ENCODE measurements at regions not wholly inside any gene's neighbourhood (a gene's known extent, or its start where the extent isn't known, plus 50 kb on each side); places are given as distances from the start of the nearest gene placed in this dataset.
"Not testable (repeated sequence)": the region's sequence is repeated elsewhere in the genome, so short reads cannot be mapped to it uniquely, and the experiment has no call there.

GRCh38 chr6:92243315-92243714 lies 1176.0 kb downstream of the EPHA7 start:
- no peak for TF ChIP-seq CTCF (IDR thresholded peaks at IDR 0.05; ENCODE audit: control insufficient read depth, extremely low read depth, insufficient read depth)
- no peak for DNase-seq (ENCODE audit: low read depth)
- H3K4me3 ChIP-seq (ENCODE audit: low read depth, low read length) = no peak overlapping the region

- H3K4me3 ChIP-seq (ENCODE audit: low read depth, low read length) = no peak overlapping the region
- no peak for DNase-seq (ENCODE audit: low read depth)
- no peak for TF ChIP-seq CTCF (IDR thresholded peaks at IDR 0.05; ENCODE audit: control insufficient read depth, extremely low read depth, insufficient read depth)
Measured at GRCh38 chr6:92231171-92231701, 1188.1 kb downstream of the EPHA7 start.

GRCh38 chr6:92219987-92220386 lies 1199.4 kb downstream of the EPHA7 start:
- not testable (repeated sequence) for H3K4me3 ChIP-seq (ENCODE audit: low read depth, low read length); DNase-seq (ENCODE audit: low read depth)

GRCh38 chr6:92216717-92217116 lies 1202.6 kb downstream of the EPHA7 start:
- TF ChIP-seq CTCF (IDR thresholded peaks at IDR 0.05; ENCODE audit: control insufficient read depth, extremely low read depth, insufficient read depth) = no peak
- H3K4me3 ChIP-seq (ENCODE audit: low read depth, low read length) = no peak overlapping the region
- no peak for DNase-seq (ENCODE audit: low read depth)

GRCh38 chr6:92201618-92202017 lies 1217.7 kb downstream of the EPHA7 start:
- H3K4me3 ChIP-seq (ENCODE audit: low read depth, low read length) = no peak overlapping the region
- no peak for DNase-seq (ENCODE audit: low read depth)
- TF ChIP-seq CTCF (IDR thresholded peaks at IDR 0.05; ENCODE audit: control insufficient read depth, extremely low read depth, insufficient read depth) = no peak

GRCh38 chr6:92196325-92196724 lies 1223.0 kb downstream of the EPHA7 start:
- DNase-seq (ENCODE audit: low read depth) = no peak
- TF ChIP-seq CTCF (IDR thresholded peaks at IDR 0.05; ENCODE audit: control insufficient read depth, extremely low read depth, insufficient read depth) = no peak
- no peak overlapping the region for H3K4me3 ChIP-seq (ENCODE audit: low read depth, low read length)

- H3K4me3 ChIP-seq (ENCODE audit: low read depth, low read length) = no peak overlapping the region
- no peak for TF ChIP-seq CTCF (IDR thresholded peaks at IDR 0.05; ENCODE audit: control insufficient read depth, extremely low read depth, insufficient read depth)
- DNase-seq (ENCODE audit: low read depth) = no peak
Measured at GRCh38 chr6:92195796-92196195, 1223.6 kb downstream of the EPHA7 start.
